ENCODE measurements at regions not wholly inside any gene's neighbourhood (a gene's known extent, or its start where the extent isn't known, plus 50 kb on each side); places are given as distances from the start of the nearest gene placed in this dataset.

DNA sequence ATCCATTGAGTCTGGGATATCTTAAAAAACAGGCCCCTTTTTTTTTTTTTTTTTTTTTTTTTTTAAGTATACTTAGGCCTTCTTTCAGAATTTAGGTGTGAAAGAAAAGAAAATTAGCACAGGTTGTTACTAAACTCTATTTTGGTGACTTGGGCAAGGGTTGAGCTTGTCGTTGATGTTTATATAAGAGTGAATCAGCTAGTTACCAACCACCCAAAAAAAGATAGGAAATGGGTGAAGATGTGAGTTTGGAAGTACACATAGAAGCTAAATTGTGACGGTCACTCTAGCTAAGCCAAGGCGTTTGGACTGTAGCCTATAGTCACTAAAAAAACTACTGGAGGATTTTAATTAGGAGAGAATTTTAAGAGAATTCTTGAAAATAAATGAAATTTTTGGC is 1247.2 kb downstream of the AACS start:
- no peak for TF ChIP-seq EZH2 (IDR thresholded peaks at IDR 0.05; ENCODE audit: insufficient read depth, poor library complexity, severe bottlenecking)
- no peak for TF ChIP-seq EZH2phosphoT487 (IDR thresholded peaks at IDR 0.05; ENCODE audit: insufficient read depth, low read depth)

Measured in GM23248 (cell line).